HG03097 (cell line): ENCODE measurements at regions not wholly inside any gene's neighbourhood (a gene's known extent, or its start where the extent isn't known, plus 50 kb on each side); places are given as distances from the start of the nearest gene placed in this dataset.
"Not testable (repeated sequence)": the region's sequence is repeated elsewhere in the genome, so short reads cannot be mapped to it uniquely, and the experiment has no call there.

Source experiments
- ATAC-seq: cut with Tn5 transposase; IDR thresholded peaks from one replicate; pipeline ENCODE4 v1.9.1; 2021; ENCODE audit not compliant: unreplicated experiment, low FRiP score

DNA sequence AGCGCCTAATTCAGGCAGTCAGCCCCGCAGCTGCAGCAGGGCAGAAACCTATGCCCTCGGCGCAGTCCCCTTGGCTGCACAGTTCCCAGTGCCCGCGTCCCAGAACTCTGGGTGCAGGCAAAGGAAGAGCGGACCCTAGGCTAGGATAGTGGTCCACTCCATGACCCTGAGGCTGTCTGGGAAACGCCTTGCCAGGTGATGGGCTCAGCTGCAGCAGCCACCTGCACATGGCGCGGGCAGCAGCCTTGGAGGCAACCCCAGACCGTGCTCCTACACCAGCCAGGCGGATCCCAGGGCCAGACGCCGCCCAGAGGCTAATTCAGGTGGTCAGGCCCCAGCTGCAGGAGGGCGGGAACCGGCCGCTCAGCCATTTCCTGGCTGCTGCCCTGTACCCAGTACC, 83.0 kb downstream of the POTEC start:
- not testable (repeated sequence) for ATAC-seq

DNA sequence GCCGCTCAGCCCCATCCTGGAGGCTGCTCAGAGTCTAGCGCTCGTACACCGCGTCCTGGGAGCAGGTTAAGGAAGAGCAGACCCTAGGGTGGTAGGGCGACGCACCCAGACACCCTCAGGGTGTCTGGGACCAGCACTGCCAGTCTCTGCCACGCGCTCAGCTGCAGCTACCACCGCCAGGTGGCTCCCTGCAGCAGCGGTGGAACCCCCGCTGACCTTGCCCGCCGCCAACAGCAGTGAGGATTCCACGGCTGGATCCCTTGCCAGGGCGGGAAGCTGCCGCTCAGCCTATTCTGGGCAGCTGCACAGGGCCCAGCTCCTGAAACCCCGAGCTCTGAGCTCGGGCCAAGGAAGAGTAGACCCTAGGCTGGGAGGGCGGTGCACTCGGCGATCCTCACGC, 83.6 kb downstream of the POTEC start:
- not testable (repeated sequence) for ATAC-seq

DNA sequence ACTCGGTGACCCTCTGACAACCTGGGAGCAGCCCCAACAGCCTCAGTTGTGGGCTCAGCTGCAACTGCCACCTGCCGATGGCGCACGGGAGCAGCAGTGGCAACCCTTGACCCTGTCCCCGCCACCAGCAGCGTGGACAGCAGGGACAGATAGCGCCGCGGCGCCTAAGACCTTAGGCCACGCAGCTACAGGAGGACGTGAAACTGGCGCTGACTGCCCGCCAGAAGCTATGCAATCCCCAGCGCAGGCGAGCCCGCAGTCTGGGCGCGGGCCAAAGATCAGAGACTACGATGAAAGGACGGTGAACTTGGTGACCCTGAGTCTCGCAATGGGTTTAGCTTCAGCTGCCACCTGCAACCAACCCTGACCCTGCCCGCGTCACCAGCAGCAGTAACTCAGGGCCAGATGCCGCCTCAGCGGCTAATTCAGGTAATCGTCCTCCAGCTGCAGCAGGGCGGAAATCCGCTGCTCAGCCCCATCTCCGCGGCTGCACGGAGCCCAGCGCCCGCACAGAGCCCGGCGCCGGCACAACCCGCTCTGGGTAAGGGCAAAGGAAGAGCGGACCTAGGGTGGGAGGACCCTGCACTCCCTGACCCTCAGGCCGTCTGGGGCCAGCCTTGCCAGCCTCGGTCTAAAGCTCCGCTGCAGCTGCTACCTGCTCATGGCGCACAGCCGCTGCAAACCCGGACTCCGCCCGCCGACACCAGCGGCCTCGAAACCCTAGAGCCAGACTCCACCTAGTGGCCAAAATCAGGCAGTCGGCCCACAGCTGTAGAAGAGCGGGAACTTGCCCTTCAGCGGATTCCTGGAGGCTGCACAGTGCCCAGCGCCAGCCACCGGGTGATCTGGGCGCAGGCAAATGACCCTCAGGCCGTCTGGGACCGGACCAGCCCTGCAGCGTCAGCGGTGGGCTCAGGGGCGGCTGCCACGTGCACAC, 85.1 kb downstream of the POTEC start:
- ATAC-seq = not testable (repeated sequence)

DNA sequence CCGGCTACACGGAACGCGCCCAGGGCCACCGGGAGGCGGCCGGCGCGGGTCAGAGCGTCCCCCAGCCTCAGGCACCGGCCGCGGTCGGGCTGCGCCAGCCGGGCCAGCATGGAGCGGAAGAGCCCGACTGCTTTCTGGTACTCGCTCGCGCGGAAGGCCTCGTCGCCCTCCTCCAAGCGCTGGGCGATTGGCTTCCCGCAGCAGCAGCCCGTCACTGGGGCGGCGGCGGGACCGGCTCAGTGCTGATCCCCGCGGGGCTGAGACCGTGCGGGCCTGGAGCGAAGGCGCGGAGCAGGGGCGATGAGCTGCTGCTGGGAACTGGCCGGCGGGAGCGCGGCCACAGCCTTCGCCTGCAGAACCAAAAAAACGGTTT, 92.8 kb downstream of the POTEC start:
- ATAC-seq = not testable (repeated sequence)

DNA sequence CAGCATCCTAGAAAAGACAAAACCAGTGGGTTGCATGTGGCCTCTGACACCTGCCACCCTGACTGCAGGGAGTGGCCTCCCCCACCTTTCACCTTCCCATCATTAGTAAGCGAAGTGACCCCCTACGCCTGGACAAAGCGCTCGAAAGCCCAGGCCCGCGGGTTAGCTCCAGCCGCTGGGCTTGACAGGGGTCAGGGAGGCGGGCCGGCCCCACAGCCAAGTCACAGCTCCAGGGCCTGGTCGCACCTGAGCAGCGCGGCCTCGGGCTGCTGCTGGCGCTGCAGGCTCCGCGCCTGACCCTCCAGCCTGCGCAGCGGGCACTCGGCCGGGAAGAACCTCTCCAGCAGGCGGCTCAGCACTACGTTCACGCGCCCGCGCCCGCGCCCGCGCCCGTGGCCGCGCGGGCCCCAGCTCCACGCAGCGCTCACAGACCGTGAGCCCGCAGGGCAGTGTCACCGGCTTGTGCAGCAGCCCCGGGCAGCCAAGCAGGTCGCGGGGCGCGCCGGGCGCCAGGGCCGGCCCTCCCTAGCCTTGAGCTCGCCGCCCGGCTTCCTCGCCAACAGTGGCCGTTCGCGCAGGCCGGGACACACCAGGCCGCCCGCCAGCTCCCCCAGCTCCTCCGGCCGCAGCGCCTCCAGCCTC, 93.3 kb downstream of the POTEC start:
- ATAC-seq = not testable (repeated sequence)

DNA sequence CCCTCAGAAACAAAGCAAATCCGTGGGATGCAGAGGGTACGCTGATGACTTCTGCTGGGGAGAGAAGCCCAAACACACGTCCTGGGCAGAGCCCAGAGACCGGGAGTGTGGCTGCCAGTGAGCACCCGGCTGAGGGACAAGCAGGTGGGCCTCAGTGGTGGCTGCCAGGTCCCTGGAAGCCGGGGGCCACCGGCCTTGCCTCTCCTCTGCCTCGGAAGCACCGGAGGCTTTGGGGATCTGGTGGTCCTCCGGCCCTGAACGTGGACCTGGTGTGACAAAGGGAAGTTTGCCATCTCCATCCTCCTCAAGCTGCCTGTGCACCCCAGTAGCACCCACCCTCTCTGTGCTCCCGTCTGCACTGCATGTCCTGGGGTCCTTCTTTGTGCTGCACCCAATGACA, 94.3 kb downstream of the POTEC start:
- not testable (repeated sequence) for ATAC-seq

DNA sequence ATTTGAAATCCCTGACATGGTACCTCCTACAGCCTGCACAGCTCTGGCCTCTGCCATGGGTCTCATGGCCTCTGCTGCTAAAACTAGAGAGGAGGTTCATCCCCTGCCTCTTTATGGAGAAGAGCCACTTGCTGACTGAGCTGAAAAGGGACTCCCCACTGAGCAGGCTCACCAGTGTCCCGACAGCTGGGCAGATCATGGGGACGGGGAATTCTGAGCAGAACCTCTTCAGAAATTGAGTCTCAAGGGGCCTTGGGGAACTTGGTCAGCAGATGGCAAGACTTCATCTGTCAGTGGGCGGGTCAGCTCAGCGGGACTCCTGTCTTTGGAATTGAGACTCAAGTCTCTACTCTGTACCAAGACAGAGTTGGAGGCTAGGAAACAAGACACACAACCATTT, 95.7 kb downstream of the POTEC start:
- ATAC-seq = not testable (repeated sequence)

DNA sequence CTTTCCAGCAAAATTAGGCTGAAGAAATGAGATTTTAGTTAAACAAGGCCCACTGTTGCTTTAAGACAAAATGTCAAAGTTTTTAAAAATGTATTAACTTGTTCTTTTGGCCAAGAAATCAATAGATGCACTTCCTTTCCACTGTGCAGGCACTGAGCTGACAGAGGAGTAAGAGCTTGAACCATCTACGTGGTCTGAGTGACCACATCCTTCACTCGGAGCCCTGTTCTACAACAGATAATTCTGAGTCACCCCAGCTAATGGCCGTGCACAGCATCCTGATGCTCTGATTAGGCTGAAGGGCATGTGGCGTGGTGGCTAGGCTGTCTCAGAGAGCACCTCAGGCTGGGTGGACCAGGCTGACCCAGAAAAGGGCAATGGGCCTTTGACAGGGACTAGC, 107.9 kb downstream of the POTEC start:
- ATAC-seq = not testable (repeated sequence)

DNA sequence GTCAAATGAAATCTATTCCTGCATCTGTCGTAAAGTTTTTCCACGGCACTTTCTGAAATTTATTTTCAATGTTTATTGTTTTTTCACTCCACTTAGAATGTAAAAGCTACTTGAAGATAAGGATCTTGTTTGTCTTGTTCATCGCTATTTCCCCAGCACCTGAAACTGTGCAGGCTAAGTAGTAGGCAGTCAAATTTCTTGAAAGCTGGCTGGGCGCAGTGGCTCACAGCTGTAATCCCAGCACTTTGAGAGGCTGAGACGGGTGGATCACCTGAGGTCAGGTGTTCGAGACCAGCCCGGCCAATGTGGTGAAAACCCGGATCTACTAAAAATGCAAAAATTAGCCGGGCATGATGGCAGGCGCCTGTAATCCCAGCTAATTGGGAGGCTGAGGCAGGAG, 111.0 kb downstream of the POTEC start:
- ATAC-seq = not testable (repeated sequence)

DNA sequence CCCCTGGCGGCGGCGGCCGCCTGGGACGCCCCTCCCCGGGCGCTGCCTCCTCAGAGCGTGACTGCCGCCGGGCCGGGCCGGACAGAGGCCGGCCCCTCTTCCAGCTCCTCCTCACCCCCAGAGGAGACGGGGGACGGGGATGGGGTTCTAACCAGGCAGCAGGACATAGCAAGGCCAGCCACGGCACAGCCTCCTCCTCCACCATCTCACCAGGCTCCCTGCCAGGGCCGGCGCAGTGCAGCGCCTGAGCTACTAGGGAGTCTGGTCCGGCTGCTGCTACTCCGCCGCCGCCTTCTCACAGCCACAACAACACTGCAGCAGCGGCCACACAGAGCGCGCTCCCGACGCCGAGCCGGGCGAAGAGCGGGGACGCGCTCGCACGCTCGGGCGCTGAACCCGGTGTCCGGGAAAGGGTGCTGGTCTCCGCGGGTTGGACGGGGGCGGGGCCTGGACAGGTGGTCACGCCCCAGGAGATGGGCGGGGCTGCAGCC, 112.3 kb downstream of the POTEC start:
- not testable (repeated sequence) for ATAC-seq

DNA sequence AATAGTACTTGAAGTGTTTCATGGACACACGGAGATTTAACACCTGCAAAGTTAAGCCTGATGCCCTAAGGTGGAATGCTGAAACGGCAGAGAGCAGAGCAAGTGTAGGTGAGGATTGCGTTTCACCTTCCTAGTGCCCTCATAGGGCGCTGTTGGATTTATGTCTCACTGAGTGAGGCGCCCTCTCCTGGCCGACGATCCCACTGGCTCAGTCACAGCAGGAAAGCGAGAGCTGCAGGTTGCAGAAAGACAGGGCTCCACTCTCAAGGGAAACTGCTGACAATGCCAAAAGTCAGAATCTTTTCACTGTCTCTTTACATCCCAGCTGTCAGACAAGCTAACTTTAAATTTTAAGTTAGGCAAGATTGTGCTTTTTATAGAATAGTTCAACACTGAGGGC, 127.6 kb downstream of the POTEC start:
- not testable (repeated sequence) for ATAC-seq

DNA sequence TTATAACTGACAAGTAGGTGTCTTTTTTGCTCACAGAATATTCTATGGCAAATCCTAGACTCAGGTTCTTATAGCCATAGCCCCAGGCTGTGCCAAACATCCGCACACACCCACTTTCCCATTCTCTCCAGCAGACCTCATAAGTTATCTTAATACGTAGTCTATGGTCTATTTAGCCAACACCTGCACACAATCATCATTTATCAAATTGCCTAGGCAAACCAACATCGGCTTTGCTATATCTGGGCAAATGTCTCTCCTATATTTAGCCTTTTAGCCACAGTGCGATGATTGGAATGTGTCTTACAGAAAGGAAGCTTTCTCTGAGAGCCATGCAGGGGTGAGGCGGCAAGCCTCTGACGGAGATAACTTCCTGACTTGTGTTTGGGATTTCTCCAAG, 128.0 kb downstream of the POTEC start:
- not testable (repeated sequence) for ATAC-seq

DNA sequence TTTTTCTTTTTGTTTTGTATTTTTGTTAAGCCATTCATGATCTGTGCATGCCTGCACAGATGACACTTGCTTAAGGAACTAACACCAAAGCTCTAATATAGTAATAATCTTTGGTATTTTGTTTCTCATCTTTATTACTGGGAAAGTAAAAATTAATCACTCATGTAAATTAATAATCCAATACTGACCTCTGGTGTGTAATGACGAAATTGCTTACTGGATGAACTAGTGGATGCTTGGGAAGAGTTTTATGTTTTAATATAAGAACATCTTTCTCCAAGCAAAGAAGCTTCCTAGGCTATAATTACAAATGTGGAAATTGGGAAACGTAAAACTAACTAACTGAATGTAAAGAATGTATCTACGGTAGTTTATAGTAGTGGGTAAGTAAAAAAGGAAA, 147.9 kb downstream of the POTEC start:
- ATAC-seq = not testable (repeated sequence)

DNA sequence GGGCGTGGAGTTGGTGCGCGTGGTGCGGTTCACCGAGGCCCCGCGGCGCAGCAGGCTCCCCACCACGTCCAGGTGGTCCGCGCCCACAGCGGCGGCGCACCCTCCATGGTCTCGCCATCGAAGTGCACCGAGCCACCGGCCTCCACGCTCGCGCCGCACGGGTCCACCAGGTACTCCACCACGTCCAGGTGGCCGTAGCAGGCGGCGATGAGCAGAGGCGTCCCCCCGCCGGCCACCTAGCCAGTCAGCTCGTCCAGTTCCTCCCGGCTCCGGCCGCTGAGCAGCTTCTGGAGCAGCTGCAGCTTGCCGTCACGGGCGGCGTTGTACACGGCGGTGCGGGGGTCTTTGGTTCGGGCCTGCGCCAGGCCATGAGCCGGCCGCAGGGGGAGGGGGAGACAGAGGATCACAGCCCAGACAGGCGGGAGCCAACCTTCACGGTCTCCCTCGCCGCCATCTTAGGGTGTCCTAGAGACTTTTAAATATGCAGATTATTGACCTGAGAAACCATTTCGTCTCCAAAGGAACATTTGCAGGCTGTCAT, 149.8 kb downstream of the POTEC start:
- not testable (repeated sequence) for ATAC-seq

DNA sequence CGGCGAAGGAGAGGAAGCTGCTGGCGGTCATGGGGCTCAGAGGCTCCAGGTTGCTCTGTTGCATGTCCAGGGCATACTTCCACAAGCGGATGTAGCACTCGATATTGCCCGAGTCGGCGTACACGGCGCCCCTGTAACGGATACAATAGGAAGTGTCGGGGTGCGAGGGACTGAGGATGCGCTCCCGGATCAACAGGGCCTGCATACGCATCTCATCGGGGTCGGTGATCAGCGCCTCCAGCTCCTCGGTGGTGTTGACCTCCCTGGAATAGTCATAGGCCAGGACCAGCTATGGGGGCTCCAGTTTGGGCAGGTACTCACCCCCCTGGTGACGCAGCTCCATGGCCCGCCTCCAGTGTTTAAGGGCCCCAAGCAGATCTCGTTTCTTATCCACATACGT, 150.8 kb downstream of the POTEC start:
- not testable (repeated sequence) for ATAC-seq

DNA sequence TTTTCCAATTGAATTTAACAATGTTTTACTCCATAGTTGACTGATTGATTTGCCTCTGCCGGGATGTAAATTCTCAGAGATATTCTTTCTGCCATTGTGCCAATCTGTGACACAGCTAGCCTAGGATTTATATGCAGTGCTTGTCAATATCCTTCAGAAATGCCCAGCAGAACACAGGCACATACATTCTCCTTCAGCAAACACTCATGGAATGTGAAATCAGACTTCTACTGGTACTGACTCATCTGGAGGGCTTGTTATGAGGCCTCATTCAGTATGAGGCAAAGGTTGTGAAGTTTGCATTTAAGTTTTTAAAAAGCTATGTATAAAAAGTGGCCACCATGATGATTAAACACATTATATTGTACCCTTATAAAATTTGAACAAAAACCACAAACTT, 158.4 kb downstream of the POTEC start:
- not testable (repeated sequence) for ATAC-seq

DNA sequence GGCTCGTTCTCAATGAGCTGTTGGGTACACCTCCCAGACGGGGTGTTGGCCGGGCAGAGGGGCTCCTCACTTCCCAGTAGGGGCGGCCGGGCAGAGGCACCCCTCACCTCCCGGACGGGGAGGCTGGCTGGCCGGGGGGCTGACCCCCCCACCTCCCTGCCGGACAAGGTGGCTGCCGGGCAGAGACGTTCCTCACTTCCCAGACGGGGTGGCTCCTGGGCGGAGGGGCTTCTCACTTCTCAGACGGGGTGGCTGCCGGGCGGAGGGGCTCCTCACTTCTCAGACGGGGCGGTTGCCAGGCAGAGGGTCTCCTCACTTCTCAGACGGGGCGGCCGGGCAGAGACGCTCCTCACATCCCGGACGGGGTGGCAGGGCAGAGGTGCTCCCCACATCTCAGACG, 160.7 kb downstream of the POTEC start:
- ATAC-seq = not testable (repeated sequence)

DNA sequence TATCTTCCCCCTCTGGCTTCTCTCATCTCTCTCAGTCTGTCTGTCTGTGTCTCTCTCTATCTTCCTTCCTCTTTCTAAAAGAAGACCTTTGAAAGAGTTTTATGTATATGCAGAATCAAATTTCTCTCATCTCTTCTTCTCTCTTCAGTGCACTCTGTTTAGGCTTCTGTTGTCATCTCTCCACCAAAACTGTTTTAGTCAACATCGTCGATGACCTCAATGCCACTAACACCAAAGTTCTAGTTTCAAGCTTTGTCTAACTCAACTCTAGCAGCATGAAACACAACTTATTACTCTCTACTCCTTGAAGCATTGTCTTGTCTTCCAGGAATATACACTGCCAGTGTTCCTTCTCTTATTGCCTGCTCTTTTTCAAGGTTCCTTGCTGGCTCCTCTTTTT, 163.9 kb downstream of the POTEC start:
- ATAC-seq = not testable (repeated sequence)

DNA sequence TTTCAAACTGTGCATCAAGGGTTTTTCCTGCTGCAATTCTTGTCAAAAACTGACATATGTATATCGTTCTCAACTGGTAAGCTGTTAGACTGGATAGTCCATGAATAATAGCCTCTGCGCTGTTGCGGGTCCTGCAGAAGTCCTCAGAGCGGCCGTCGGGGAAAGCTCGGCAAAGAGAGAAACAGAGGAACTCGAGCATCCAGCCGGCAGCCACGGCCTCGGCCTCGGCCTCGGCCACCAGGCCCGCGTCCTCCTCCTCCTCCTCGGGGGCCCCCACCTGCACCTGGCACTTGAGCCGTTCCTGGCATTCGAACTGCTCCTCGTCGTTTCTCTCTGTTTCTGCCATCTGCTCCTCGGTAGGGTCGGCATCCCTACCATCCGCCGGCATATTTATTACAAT, 165.0 kb downstream of the POTEC start:
- ATAC-seq = not testable (repeated sequence)

DNA sequence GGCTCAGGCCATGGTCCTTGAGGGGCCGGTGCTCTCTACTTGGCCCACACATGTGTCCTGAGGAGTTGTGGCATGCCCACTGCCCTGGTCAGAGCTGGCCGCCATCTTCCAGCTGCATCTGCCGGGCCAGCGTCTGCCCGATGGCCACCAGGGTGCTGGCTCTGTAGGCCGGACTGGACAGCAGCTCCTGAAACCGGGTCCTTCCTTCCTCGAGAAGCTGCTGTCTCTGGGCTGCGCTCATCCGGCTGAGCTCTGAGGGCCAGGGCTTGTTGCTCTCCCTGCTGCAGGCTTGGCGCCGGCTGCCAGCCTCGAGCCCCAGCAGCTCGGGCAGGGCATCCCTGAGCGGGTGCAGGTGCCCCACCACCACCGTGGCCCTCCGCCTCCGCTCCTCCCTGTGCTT, 182.1 kb downstream of the POTEC start:
- not testable (repeated sequence) for ATAC-seq

DNA sequence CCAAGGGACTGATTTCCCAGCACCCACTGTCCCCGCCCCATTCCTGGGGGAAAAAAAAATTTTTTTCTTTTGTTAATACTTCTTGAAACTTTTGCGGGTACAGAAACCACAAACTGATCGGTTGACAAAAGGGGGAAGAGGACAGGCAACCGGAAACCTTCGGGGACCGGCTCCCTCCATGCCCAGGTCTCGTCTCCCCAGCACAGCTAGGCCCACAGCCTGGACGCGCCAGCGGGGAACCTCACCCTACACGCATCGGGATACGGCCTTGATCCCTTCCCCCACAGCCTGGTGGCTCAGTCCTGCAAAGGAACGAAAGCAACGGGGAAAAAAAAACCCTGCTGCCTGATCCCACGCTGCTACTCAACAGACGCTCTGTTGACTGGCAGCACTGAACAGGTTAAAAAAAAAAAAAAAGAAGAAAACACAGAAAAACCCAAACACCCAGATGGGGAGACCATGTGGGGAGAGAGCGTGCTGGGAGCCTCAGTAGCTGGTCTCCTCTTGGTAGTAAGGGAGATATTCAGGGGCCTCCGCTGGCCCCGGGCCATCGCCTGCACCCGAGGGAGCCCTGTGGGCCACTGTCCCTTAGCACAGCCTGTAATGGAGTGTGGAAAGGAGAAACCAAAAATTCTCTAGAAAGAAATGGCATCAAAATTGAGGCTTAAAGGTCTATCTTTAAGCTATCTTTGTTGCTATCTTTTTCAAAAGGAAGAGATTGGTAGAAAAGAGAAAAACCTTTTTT, 185.7 kb downstream of the POTEC start:
- ATAC-seq = not testable (repeated sequence)
